ENCODE measurements at regions not wholly inside any gene's neighbourhood (a gene's known extent, or its start where the extent isn't known, plus 50 kb on each side); places are given as distances from the start of the nearest gene placed in this dataset.

DNA sequence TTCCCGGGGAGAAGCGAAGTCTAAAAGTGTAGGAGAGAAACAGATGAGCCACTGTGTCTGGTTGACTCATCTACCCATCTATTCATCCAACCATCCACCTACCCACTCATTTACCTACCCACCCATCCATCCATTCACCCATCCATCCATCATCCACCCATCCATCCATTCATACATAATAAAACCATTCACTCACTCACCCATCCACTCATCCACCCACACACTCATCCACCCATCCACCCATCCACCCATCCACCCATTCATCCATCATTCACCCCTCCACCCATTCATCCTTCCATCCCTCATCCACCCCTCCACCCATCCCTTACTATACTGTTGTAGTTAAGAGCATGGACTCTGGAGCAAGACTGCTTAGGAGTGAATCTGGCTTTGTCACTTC is 136.4 kb upstream of the ATP2B2 start:
- WGBS, 2 experiments (ENCODE audit: low coverage in 1 of 2, low lambda C conversion rate in 2 of 2, missing lambda C conversion rate in 2 of 2) = 55 to 74% methylated on average over 2 of the region's 2 CpGs
- in situ Hi-C loops (cut with MboI) = no loop called here
- Histone ChIP-seq H3K9me3 (ENCODE audit: low read depth) (no peaks in the 10 kb centered on the region), H3K79me2 (ENCODE audit: insufficient read depth) (no peaks in the 10 kb centered on the region), H3F3A (ENCODE audit: insufficient read depth) (no peaks in the 10 kb centered on the region), H3K4me3 (no peak overlapping the region), H3K9ac (no peak overlapping the region), H3K27ac (no peak overlapping the region), H3K4me2 (ENCODE audit: unreplicated experiment) (no peak overlapping the region), H3K4me1 (ENCODE audit: insufficient read depth) (no peaks in the 10 kb centered on the region), H3K36me3 (ENCODE audit: low read depth) (no peaks in the 10 kb centered on the region), H3K27me3 (replicated peaks; ENCODE audit: insufficient read depth) (no peaks in the 10 kb centered on the region; the same call in 1 of the 2 replicates), H4K20me1 (ENCODE audit: insufficient read depth) (no peaks in the 10 kb centered on the region), H3K9me2 (ENCODE audit: insufficient read depth) (no peaks in the 10 kb centered on the region), H2AFZ (no peak overlapping the region)
- DNase-seq = no peak
- TF ChIP-seq EZH2 (IDR thresholded peaks at IDR 0.05; ENCODE audit: insufficient read depth, poor library complexity, severe bottlenecking) (no peak), EZH2phosphoT487 (IDR thresholded peaks at IDR 0.05; ENCODE audit: insufficient read depth, low read depth) (no peak)

GRCh38 chr3:10644189-10644588 is 138.8 kb upstream of the ATP2B2 start:
- in situ Hi-C loops (cut with MboI) = no loop called here

GRCh38 chr3:10645800-10646199 is 140.4 kb upstream of the ATP2B2 start:
- Histone ChIP-seq H3K4me2 (ENCODE audit: unreplicated experiment) (no peak overlapping the region), H3K9me2 (ENCODE audit: insufficient read depth) (no peaks in the 10 kb centered on the region), H3K9ac (no peak overlapping the region), H3K9me3 (ENCODE audit: low read depth) (no peaks in the 10 kb centered on the region), H3K27me3 (replicated peaks; ENCODE audit: insufficient read depth) (no peaks in the 10 kb centered on the region; the same call in 1 of the 2 replicates), H3K36me3 (ENCODE audit: low read depth) (no peaks in the 10 kb centered on the region), H2AFZ (no peak overlapping the region), H3K4me1 (ENCODE audit: insufficient read depth) (no peaks in the 10 kb centered on the region), H3K4me3 (no peak overlapping the region), H3K27ac (no peak overlapping the region), H4K20me1 (ENCODE audit: insufficient read depth) (no peaks in the 10 kb centered on the region), H3K79me2 (ENCODE audit: insufficient read depth) (no peaks in the 10 kb centered on the region), H3F3A (ENCODE audit: insufficient read depth) (no peaks in the 10 kb centered on the region)
- no peak for TF ChIP-seq EZH2phosphoT487 (IDR thresholded peaks at IDR 0.05; ENCODE audit: insufficient read depth, low read depth)
- TF ChIP-seq EZH2 (IDR thresholded peaks at IDR 0.05; ENCODE audit: insufficient read depth, poor library complexity, severe bottlenecking) = no peak
- in situ Hi-C loops (cut with MboI) = no loop called here
- no peak for DNase-seq
- 10 to 12% methylated on average over 7 of the region's 7 CpGs for WGBS, 2 experiments (ENCODE audit: low coverage in 1 of 2, low lambda C conversion rate in 2 of 2, missing lambda C conversion rate in 2 of 2)

More at GRCh38 chr3:10644189-10644588, 138.8 kb upstream of the ATP2B2 start:
- DNase-seq = no peak
- no peaks in the 10 kb centered on the region; the same call in 1 of the 2 replicates for H3K27me3 ChIP-seq (replicated peaks; ENCODE audit: insufficient read depth)
- no peak for TF ChIP-seq EZH2 (IDR thresholded peaks at IDR 0.05; ENCODE audit: insufficient read depth, poor library complexity, severe bottlenecking)
- no peak for TF ChIP-seq EZH2phosphoT487 (IDR thresholded peaks at IDR 0.05; ENCODE audit: insufficient read depth, low read depth)
- H2AFZ ChIP-seq = no peak overlapping the region
- no peaks in the 10 kb centered on the region for H4K20me1 ChIP-seq (ENCODE audit: insufficient read depth)
- WGBS, 2 experiments (ENCODE audit: low coverage in 1 of 2, low lambda C conversion rate in 2 of 2, missing lambda C conversion rate in 2 of 2) = 12 to 23% methylated on average over 4 of the region's 4 CpGs
- no peaks in the 10 kb centered on the region for H3F3A ChIP-seq (ENCODE audit: insufficient read depth)
- no peaks in the 10 kb centered on the region for H3K36me3 ChIP-seq (ENCODE audit: low read depth)
- no peaks in the 10 kb centered on the region for H3K9me2 ChIP-seq (ENCODE audit: insufficient read depth)
- no peak overlapping the region for H3K9ac ChIP-seq
- no peaks in the 10 kb centered on the region for H3K4me1 ChIP-seq (ENCODE audit: insufficient read depth)
- H3K79me2 ChIP-seq (ENCODE audit: insufficient read depth) = no peaks in the 10 kb centered on the region
- no peak overlapping the region for H3K4me2 ChIP-seq (ENCODE audit: unreplicated experiment)
- no peak overlapping the region for H3K4me3 ChIP-seq
- H3K27ac ChIP-seq = no peak overlapping the region
- H3K9me3 ChIP-seq (ENCODE audit: low read depth) = no peaks in the 10 kb centered on the region

DNA sequence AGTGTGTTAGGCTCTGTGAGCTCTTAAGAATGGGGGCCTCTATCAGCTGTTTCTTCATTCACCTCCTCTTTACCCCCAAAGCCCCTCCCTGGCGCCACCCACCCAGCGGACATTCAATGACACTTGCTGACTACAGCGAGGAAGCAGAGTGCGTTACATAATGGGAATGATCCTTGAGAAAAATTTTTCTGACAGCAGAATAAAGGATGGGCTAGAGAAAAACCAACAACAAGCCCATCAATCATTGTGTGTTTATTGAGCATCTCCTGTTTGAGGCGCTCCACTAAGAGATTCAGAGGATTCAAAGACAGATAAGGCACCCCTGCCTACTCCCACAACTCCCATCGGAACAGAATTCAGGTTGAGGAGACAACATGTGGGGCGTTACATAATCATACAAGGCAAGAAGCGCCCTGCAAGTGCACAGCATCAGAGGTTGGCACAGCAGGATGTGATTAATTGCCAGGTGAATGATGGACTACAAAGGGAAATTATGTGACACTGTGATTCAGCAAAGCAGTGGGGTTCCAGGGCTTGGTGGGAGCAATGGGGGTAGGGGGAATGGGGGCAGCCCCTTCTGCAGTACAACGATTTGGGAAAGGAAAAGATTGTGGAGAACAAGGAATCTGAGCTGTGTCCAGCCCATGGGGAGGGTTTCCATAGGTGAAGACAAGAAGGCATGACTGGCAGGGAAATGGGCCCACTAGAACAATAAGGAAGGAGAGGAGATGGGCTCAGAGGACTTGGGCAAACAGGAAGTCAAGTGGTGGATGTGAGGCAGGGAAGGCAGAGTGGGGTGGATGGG is 141.3 kb upstream of the ATP2B2 start:
- H3K36me3 ChIP-seq (ENCODE audit: low read depth) = no peaks in the 10 kb centered on the region
- no peaks in the 10 kb centered on the region for H3K79me2 ChIP-seq (ENCODE audit: insufficient read depth)
- no peaks in the 10 kb centered on the region for H4K20me1 ChIP-seq (ENCODE audit: insufficient read depth)
- no peak overlapping the region for H2AFZ ChIP-seq
- DNase-seq = no peak
- H3K9me3 ChIP-seq (ENCODE audit: low read depth) = no peaks in the 10 kb centered on the region
- no peak overlapping the region for H3K4me2 ChIP-seq (ENCODE audit: unreplicated experiment)
- H3K9ac ChIP-seq = no peak overlapping the region
- no peak for TF ChIP-seq EZH2phosphoT487 (IDR thresholded peaks at IDR 0.05; ENCODE audit: insufficient read depth, low read depth)
- no peaks in the 10 kb centered on the region for H3K4me1 ChIP-seq (ENCODE audit: insufficient read depth)
- no peak overlapping the region for H3K27ac ChIP-seq
- in situ Hi-C loops (cut with MboI) = no loop called here
- 18% methylated on average over 9 of the region's 9 CpGs for WGBS, 2 experiments (ENCODE audit: low coverage in 1 of 2, low lambda C conversion rate in 2 of 2, missing lambda C conversion rate in 2 of 2)
- H3K9me2 ChIP-seq (ENCODE audit: insufficient read depth) = no peaks in the 10 kb centered on the region
- no peaks in the 10 kb centered on the region; the same call in 1 of the 2 replicates for H3K27me3 ChIP-seq (replicated peaks; ENCODE audit: insufficient read depth)
- H3F3A ChIP-seq (ENCODE audit: insufficient read depth) = no peaks in the 10 kb centered on the region
- no peak overlapping the region for H3K4me3 ChIP-seq
